ENCODE measurements at regions not wholly inside any gene's neighbourhood (a gene's known extent, or its start where the extent isn't known, plus 50 kb on each side); places are given as distances from the start of the nearest gene placed in this dataset.

GRCh38 chr6:43957273-43957672 is 170.0 kb downstream of the MRPL14 start:
- Histone ChIP-seq H3K9me3 (peaks cover 8% of the 10 kb centered on the region; the same call in 1 of the 2 replicates), H3K9me2 (no peaks in the 10 kb centered on the region), H3K4me1 (ENCODE audit: control insufficient read depth in 1 of 2, insufficient read depth in 2 of 2, low read depth in 1 of 2, low read length in 1 of 2) (peaks cover 0 to 24% of the 10 kb centered on the region in 2 experiments; a peak in 1 of 4 replicates), H3K27ac (ENCODE audit: low read depth in 2 of 2, low read length in 1 of 2) (no peak overlapping the region), H3F3A (replicated peaks; ENCODE audit: insufficient read depth) (no peaks in the 10 kb centered on the region), H3K4me2 (no peak overlapping the region), H3K79me2 (ENCODE audit: insufficient read depth) (no peaks in the 10 kb centered on the region), H4K20me1 (ENCODE audit: insufficient read depth) (no peaks in the 10 kb centered on the region), H3K36me3 (replicated peaks in 1 of 2; ENCODE audit: control insufficient read depth in 1 of 2, insufficient read depth in 2 of 2, low read length in 1 of 2) (no peaks in the 10 kb centered on the region), H3K27me3 (ENCODE audit: insufficient read depth) (0 out of 2 replicates have a peak, but pooled peaks cover 4% of the 10 kb centered on the region), H2AFZ (ENCODE audit: low read depth) (no peak overlapping the region), H3K4me3 (ENCODE audit: low read depth in 2 of 2, low read length in 1 of 2) (no peak overlapping the region), H3K9ac (no peak overlapping the region)
- DNase-seq: no peak
- WGBS (ENCODE audit: low lambda C conversion rate): 24% methylated on average over 3 of the region's 3 CpGs
- ChIA-PET CTCF (interaction anchor here (1.9 to 12.0 kb wide), 6 partner anchors 12 to 188 kb away, joined by 5 to 172 read pairs (median 67); partner anchors contain the start of gene VEGFA), POLR2A (no interaction called here)
- no peak for TF ChIP-seq MXI1 (IDR thresholded peaks at IDR 0.05; ENCODE audit: low read depth, low read length)
- no peak for TF ChIP-seq GATA2 (CRISPR knock-in tag; IDR thresholded peaks at IDR 0.05)
- no peak for TF ChIP-seq YY1 (IDR thresholded peaks at IDR 0.05; ENCODE audit: low read depth)
- TF ChIP-seq MEF2A (IDR thresholded peaks at IDR 0.05; ENCODE audit: borderline replicate concordance, low read depth): no peak
- no peak for TF ChIP-seq TCF12 (IDR thresholded peaks at IDR 0.05)
- no peak for TF ChIP-seq FOSL2 (IDR thresholded peaks at IDR 0.05; ENCODE audit: borderline replicate concordance, low read depth)
- no peak for TF ChIP-seq NRF1 (IDR thresholded peaks at IDR 0.05; ENCODE audit: low read depth, low read length)
- TF ChIP-seq POLR2AphosphoS5 (IDR thresholded peaks at IDR 0.05; ENCODE audit: low read depth, low read length): no peak
- TF ChIP-seq EZH2phosphoT487 (IDR thresholded peaks at IDR 0.05; ENCODE audit: borderline replicate concordance, low read depth): no peak
- no peak for TF ChIP-seq TAF1 (IDR thresholded peaks at IDR 0.05; ENCODE audit: borderline replicate concordance, low read depth, low read length)
- TF ChIP-seq CHD2 (IDR thresholded peaks at IDR 0.05; ENCODE audit: low read length, partially characterized antibody): no peak
- no peak for TF ChIP-seq REST (IDR thresholded peaks at IDR 0.05; ENCODE audit: low read depth, low read length)
- TF ChIP-seq SIN3A (IDR thresholded peaks at IDR 0.05; ENCODE audit: borderline replicate concordance, low read depth, low read length): no peak
- no peak for TF ChIP-seq TEAD4 (IDR thresholded peaks at IDR 0.05; ENCODE audit: borderline replicate concordance, insufficient read depth)
- TF ChIP-seq IRF3 (IDR thresholded peaks at IDR 0.05; ENCODE audit: low read depth, low read length): no peak
- TF ChIP-seq PBX3 (IDR thresholded peaks at IDR 0.05): no peak

Data from SK-N-SH (cell line).